CD4-positive, alpha-beta memory T cell (primary cell): ENCODE measurements at regions not wholly inside any gene's neighbourhood (a gene's known extent, or its start where the extent isn't known, plus 50 kb on each side); places are given as distances from the start of the nearest gene placed in this dataset.

Source experiments
- CTCF ChIA-PET: fragments of 350-600 bp; sonication (Branson Sonifier 250); formaldehyde crosslinking; loops from one replicate; lab custom pipeline; 2021; ENCODE audit warnings: inconsistent platforms; ENCODE audit not compliant: partially characterized antibody; lab: Charles Lee
- POLR2A ChIA-PET: fragments of 350-600 bp; sonication (Branson Sonifier 250); formaldehyde crosslinking; loops from one replicate; lab custom pipeline; 2021; ENCODE audit not compliant: partially characterized antibody; lab: Charles Lee
- DNase-seq, 5 donors: peaks; one replicate each; pipeline versions ENCODE4 v3.0.0 to v3.0.0-alpha.2; 2020 to 2022; ENCODE audit warnings: mixed read lengths in 1 of 5
- H3K27ac ChIP-seq: one replicate; pipeline ENCODE4 v1.7.0; 2013; ENCODE audit warnings: low read depth, low read length
- H3K27me3 ChIP-seq: 2 replicates; pipeline ENCODE4 v1.7.0; 2013; ENCODE audit warnings: mild to moderate bottlenecking, low read length, moderate library complexity; ENCODE audit not compliant: insufficient read depth
- H3K36me3 ChIP-seq: 2 replicates; pipeline ENCODE4 v1.7.0; 2013; ENCODE audit warnings: mild to moderate bottlenecking, low read length, moderate library complexity; ENCODE audit not compliant: insufficient read depth
- H3K4me1 ChIP-seq: 2 replicates; pipeline ENCODE4 v1.7.0; 2013; ENCODE audit warnings: mild to moderate bottlenecking, low read length, moderate library complexity; ENCODE audit not compliant: insufficient read depth
- H3K4me3 ChIP-seq, 2 donors: one replicate each; pipeline ENCODE4 v1.7.0; 2013; ENCODE audit warnings: low read length in 2 of 2, mild to moderate bottlenecking in 1 of 2
- H3K9me3 ChIP-seq, 2 donors: one replicate each; pipeline ENCODE4 v1.7.0; 2013; ENCODE audit warnings: low read length in 2 of 2, control low read depth in 1 of 2; ENCODE audit not compliant: control insufficient read depth in 1 of 2
- H3K27ac Mint-ChIP-seq, 7 donors: one replicate each; pipeline ENCODE4 v1.8.0; 2020 to 2021; ENCODE audit warnings: mixed read lengths in 7 of 7, mild to moderate bottlenecking in 6 of 7, inconsistent platforms in 3 of 7, moderate library complexity in 3 of 7
- H3K27me3 Mint-ChIP-seq, 2 donors: one replicate each; pipeline ENCODE4 v1.8.0; 2020 to 2021; ENCODE audit warnings: mixed read lengths in 2 of 2
- H3K36me3 Mint-ChIP-seq, 2 donors: one replicate each; pipeline ENCODE4 v1.8.0; 2020 to 2021; ENCODE audit warnings: mixed read lengths in 2 of 2, inconsistent platforms in 1 of 2, mild to moderate bottlenecking in 1 of 2
- H3K4me1 Mint-ChIP-seq, 4 donors: one replicate each; pipeline ENCODE4 v1.8.0; 2020 to 2021; ENCODE audit warnings: mixed read lengths in 4 of 4, mild to moderate bottlenecking in 1 of 4
- H3K4me3 Mint-ChIP-seq, 8 donors: one replicate each; pipeline ENCODE4 v1.8.0; 2020 to 2021; ENCODE audit warnings: mixed read lengths in 8 of 8, mild to moderate bottlenecking in 7 of 8, moderate library complexity in 6 of 8, inconsistent platforms in 3 of 8
- H3K9me3 Mint-ChIP-seq, 8 donors: one replicate each; pipeline ENCODE4 v1.8.0; 2020 to 2021; ENCODE audit warnings: mixed read lengths in 8 of 8, mild to moderate bottlenecking in 5 of 8, inconsistent platforms in 3 of 8, moderate library complexity in 1 of 8
- intact Hi-C: fragments of 100-400 bp; cut with micrococcal nuclease; formaldehyde crosslinking; loops from one replicate; pipeline ENCODE4 v1.15.1; 2023

GRCh38 chr2:136479696-136480095 is 285.6 kb upstream of the THSD7B start:
- CTCF ChIA-PET = no interaction called here
- H3K4me3 Mint-ChIP-seq = no peak overlapping the region

GRCh38 chr2:136468799-136469369 is 296.5 kb upstream of the THSD7B start:
- no peaks in the 10 kb centered on the region for H3K4me1 Mint-ChIP-seq
- no peak overlapping the region for H3K27ac Mint-ChIP-seq
- no peaks in the 10 kb centered on the region for H3K36me3 Mint-ChIP-seq
- intact Hi-C loops = no loop called here
- Histone ChIP-seq H3K9me3 (no peaks in the 10 kb centered on the region), H3K4me1 (no peaks in the 10 kb centered on the region), H3K27me3 (peaks cover 7% of the 10 kb centered on the region), H3K27ac (no peak overlapping the region), H3K36me3 (no peaks in the 10 kb centered on the region), H3K4me3 (no peak overlapping the region)
- CTCF ChIA-PET = no interaction called here
- no peak for DNase-seq
- no peak overlapping the region for H3K4me3 Mint-ChIP-seq
- H3K27me3 Mint-ChIP-seq = peaks cover 18 to 43% of the 10 kb centered on the region in 2 donors
- POLR2A ChIA-PET = no interaction called here
- H3K9me3 Mint-ChIP-seq = peaks cover 0 to 13% (median 3%) of the 10 kb centered on the region in 8 donors

More at GRCh38 chr2:136479696-136480095, 285.6 kb upstream of the THSD7B start:
- POLR2A ChIA-PET = no interaction called here
- Mint-ChIP-seq H3K9me3 (peaks cover 0 to 22% (median 18%) of the 10 kb centered on the region in 8 donors), H3K27me3 (peaks cover 0 to 3% of the 10 kb centered on the region in 2 donors), H3K36me3 (no peaks in the 10 kb centered on the region), H3K27ac (no peak overlapping the region), H3K4me1 (no peaks in the 10 kb centered on the region)
- H3K36me3 ChIP-seq = no peaks in the 10 kb centered on the region
- no peak for DNase-seq
- H3K27me3 ChIP-seq = no peaks in the 10 kb centered on the region
- H3K27ac ChIP-seq = no peak overlapping the region
- peaks cover 0 to 4% of the 10 kb centered on the region in 2 donors for H3K9me3 ChIP-seq
- no peaks in the 10 kb centered on the region for H3K4me1 ChIP-seq
- intact Hi-C loops = no loop called here
- H3K4me3 ChIP-seq = no peak overlapping the region

- no peaks in the 10 kb centered on the region for H3K36me3 Mint-ChIP-seq
- Histone ChIP-seq H3K27me3 (peaks cover 4% of the 10 kb centered on the region), H3K4me3 (no peak overlapping the region), H3K27ac (no peak overlapping the region), H3K4me1 (no peaks in the 10 kb centered on the region), H3K9me3 (no peaks in the 10 kb centered on the region), H3K36me3 (no peaks in the 10 kb centered on the region)
- no peak for DNase-seq
- no peak overlapping the region for H3K4me3 Mint-ChIP-seq
- ChIA-PET CTCF (no interaction called here), POLR2A (no interaction called here)
- intact Hi-C loops = no loop called here
- H3K4me1 Mint-ChIP-seq = no peaks in the 10 kb centered on the region
- H3K9me3 Mint-ChIP-seq = no peaks in the 10 kb centered on the region
- H3K27me3 Mint-ChIP-seq = peaks cover 20% of the 10 kb centered on the region in 2 donors
- H3K27ac Mint-ChIP-seq = no peak overlapping the region
Observed at GRCh38 chr2:136452528-136452927, 312.8 kb upstream of the THSD7B start.

- Mint-ChIP-seq H3K27me3 (peaks cover 14 to 25% of the 10 kb centered on the region in 2 donors), H3K4me3 (no peak overlapping the region), H3K36me3 (no peaks in the 10 kb centered on the region)
Observed at GRCh38 chr2:136448986-136449780, 316.2 kb upstream of the THSD7B start.

GRCh38 chr2:136448432-136448831 is 316.9 kb upstream of the THSD7B start:
- ChIA-PET POLR2A (no interaction called here), CTCF (no interaction called here)
- Mint-ChIP-seq H3K27ac (no peak overlapping the region), H3K4me3 (no peak overlapping the region), H3K27me3 (peaks cover 15 to 24% of the 10 kb centered on the region in 2 donors), H3K4me1 (no peaks in the 10 kb centered on the region), H3K9me3 (no peaks in the 10 kb centered on the region), H3K36me3 (no peaks in the 10 kb centered on the region)
- intact Hi-C loops = no loop called here
- Histone ChIP-seq H3K36me3 (no peaks in the 10 kb centered on the region), H3K9me3 (no peaks in the 10 kb centered on the region), H3K27me3 (no peaks in the 10 kb centered on the region), H3K4me3 (no peak overlapping the region), H3K4me1 (no peaks in the 10 kb centered on the region), H3K27ac (no peak overlapping the region)
- DNase-seq = no peak

More at GRCh38 chr2:136448986-136449780, 316.2 kb upstream of the THSD7B start:
- CTCF ChIA-PET = no interaction called here
- no peaks in the 10 kb centered on the region for H3K4me1 Mint-ChIP-seq
- H3K9me3 Mint-ChIP-seq = no peaks in the 10 kb centered on the region
- H3K4me1 ChIP-seq = no peaks in the 10 kb centered on the region
- no peaks in the 10 kb centered on the region for H3K27me3 ChIP-seq
- H3K27ac ChIP-seq = no peak overlapping the region
- DNase-seq = no peak
- H3K9me3 ChIP-seq = no peaks in the 10 kb centered on the region
- no peak overlapping the region for H3K4me3 ChIP-seq
- no peak overlapping the region for H3K27ac Mint-ChIP-seq
- intact Hi-C loops = no loop called here
- POLR2A ChIA-PET = no interaction called here
- no peaks in the 10 kb centered on the region for H3K36me3 ChIP-seq

- no peak for DNase-seq
- no peak overlapping the region for H3K4me3 ChIP-seq
- H3K4me1 Mint-ChIP-seq = no peaks in the 10 kb centered on the region
- no peaks in the 10 kb centered on the region for H3K9me3 ChIP-seq
- no peaks in the 10 kb centered on the region for H3K27me3 ChIP-seq
- POLR2A ChIA-PET = no interaction called here
- H3K4me3 Mint-ChIP-seq = no peak overlapping the region
- H3K4me1 ChIP-seq = no peaks in the 10 kb centered on the region
- H3K36me3 ChIP-seq = no peaks in the 10 kb centered on the region
- H3K36me3 Mint-ChIP-seq = no peaks in the 10 kb centered on the region
- no peaks in the 10 kb centered on the region for H3K9me3 Mint-ChIP-seq
- H3K27ac Mint-ChIP-seq = no peak overlapping the region
- H3K27ac ChIP-seq = no peak overlapping the region
- CTCF ChIA-PET = interaction anchor here (1.3 kb wide), 1 partner anchor 21 kb away, joined by 4 read pairs; no protein-coding TSS in a partner anchor
- H3K27me3 Mint-ChIP-seq = peaks cover 20 to 23% of the 10 kb centered on the region in 2 donors
- intact Hi-C loops = no loop called here
Observed at GRCh38 chr2:136444323-136444722, 321.0 kb upstream of the THSD7B start.

- Histone ChIP-seq H3K27me3 (no peaks in the 10 kb centered on the region), H3K4me1 (no peaks in the 10 kb centered on the region), H3K9me3 (no peaks in the 10 kb centered on the region), H3K36me3 (no peaks in the 10 kb centered on the region), H3K4me3 (no peak overlapping the region), H3K27ac (no peak overlapping the region)
- ChIA-PET CTCF (interaction anchor here (1.3 kb wide), 1 partner anchor 20 kb away, joined by 4 read pairs; no protein-coding TSS in a partner anchor), POLR2A (no interaction called here)
- no peak for DNase-seq
- no peaks in the 10 kb centered on the region for H3K9me3 Mint-ChIP-seq
- H3K4me3 Mint-ChIP-seq = no peak overlapping the region
- intact Hi-C loops = no loop called here
- no peak overlapping the region for H3K27ac Mint-ChIP-seq
- no peaks in the 10 kb centered on the region for H3K4me1 Mint-ChIP-seq
- H3K36me3 Mint-ChIP-seq = no peaks in the 10 kb centered on the region
- H3K27me3 Mint-ChIP-seq = peaks cover 22 to 25% of the 10 kb centered on the region in 2 donors
Observed at GRCh38 chr2:136443661-136444060, 321.7 kb upstream of the THSD7B start.
